HG03342 (cell line): ENCODE measurements at regions not wholly inside any gene's neighbourhood (a gene's known extent, or its start where the extent isn't known, plus 50 kb on each side); places are given as distances from the start of the nearest gene placed in this dataset.

ENCODE experiments used
- ATAC-seq: cut with Tn5 transposase; IDR thresholded peaks from one replicate; pipeline ENCODE4 v1.9.1; 2021; ENCODE audit warnings: mild to moderate bottlenecking, moderate library complexity; ENCODE audit not compliant: unreplicated experiment

DNA sequence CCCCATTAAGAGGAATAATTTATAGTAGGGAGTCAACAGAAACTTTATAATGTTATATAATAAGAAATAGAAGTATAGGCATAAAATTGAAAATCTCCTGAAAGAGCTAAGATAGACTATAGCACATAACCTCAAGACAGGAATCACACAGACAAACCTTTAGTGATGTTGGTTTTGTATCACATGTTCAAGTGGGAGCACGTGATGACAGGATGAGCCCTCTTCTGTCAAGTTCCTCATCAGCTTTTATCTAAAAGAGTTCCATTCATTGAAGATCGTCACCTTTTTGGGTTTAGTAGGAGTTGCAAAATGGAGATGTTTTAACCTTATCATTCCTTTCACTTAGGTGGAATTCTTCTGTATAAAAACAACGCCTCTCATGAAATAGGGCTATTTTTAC is 127.0 kb downstream of the MCHR2 start:
- no peak for ATAC-seq

DNA sequence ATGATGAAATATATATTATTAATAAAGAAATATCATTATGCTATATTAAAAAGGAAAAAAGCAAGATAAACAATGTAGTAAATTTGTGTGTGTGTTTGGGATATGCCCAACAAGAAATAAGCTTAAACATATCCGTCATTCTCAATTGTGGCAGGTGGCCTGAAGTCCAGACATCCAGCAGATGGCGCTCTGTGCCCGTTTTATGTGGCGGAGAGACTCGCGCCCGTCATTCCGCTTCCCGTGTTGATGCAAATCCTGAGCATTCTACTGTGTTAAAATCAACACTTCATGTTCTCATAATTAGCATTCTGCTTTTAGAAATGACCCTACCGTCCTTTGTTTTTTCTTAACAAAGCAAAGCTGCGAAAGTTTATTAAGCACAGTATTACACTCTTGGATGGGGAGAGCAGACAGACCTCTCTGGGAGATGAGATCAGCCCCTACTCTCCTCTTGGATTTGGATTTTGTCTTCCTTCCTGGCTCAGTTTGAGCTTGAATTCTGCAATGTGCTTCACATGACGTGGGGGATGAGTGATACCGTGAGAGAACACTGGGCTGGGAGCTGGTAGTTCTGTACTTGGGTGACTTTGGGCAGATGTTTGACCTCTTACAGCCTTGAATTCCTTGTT is 125.8 kb downstream of the MCHR2 start:
- peak; percentile 95 for ATAC-seq
